Transverse colon (tissue), 4 donors: ENCODE measurements at regions not wholly inside any gene's neighbourhood (a gene's known extent, or its start where the extent isn't known, plus 50 kb on each side); places are given as distances from the start of the nearest gene placed in this dataset.

Experiments used
- CTCF ChIP-seq, 5 experiments: fragments of 200-600 bp in 3 of 5; fragments of 450-650 bp in 2 of 5; sonication (generic) in 3 of 5; IDR thresholded peaks; 1 replicate in 2 of 5; 2 replicates in 3 of 5; pipeline ENCODE4 v1.5.1; 2016 to 2017; ENCODE audit warnings: antibody characterized with exemption in 5 of 5, inconsistent platforms in 3 of 5, mild to moderate bottlenecking in 2 of 5, moderate library complexity in 1 of 5
- EP300 ChIP-seq: sonication (generic); formaldehyde crosslinking; IDR thresholded peaks from one replicate; pipeline ENCODE4 v1.6.1; 2017; ENCODE audit warnings: antibody characterized with exemption, low read depth
- POLR2A ChIP-seq: fragments of 450-650 bp; IDR thresholded peaks from one replicate; pipeline ENCODE4 v1.6.1; 2016; ENCODE audit warnings: antibody characterized with exemption, mild to moderate bottlenecking, moderate library complexity
- POLR2AphosphoS5 ChIP-seq, 3 donors: sonication (generic); formaldehyde crosslinking; IDR thresholded peaks; one replicate each; pipeline ENCODE4 v1.6.1; 2016; ENCODE audit warnings: antibody characterized with exemption in 3 of 3

- no peak for TF ChIP-seq CTCF (IDR thresholded peaks at IDR 0.05)
- TF ChIP-seq POLR2AphosphoS5 (IDR thresholded peaks at IDR 0.05): no peak
- TF ChIP-seq POLR2A: no peak
- TF ChIP-seq EP300: no peak
Observed at GRCh38 chr20:22916021-22916842, 118.9 kb upstream of the SSTR4 start.
